Caki2 (cell line): ENCODE measurements at regions not wholly inside any gene's neighbourhood (a gene's known extent, or its start where the extent isn't known, plus 50 kb on each side); places are given as distances from the start of the nearest gene placed in this dataset.
"Not testable (repeated sequence)": the region's sequence is repeated elsewhere in the genome, so short reads cannot be mapped to it uniquely, and the experiment has no call there.

Experiments
- DNase-seq: peaks from one replicate; pipeline ENCODE4 v3.0.0-alpha.2; 2015; ENCODE audit warnings: low read depth
- in situ Hi-C: cut with HindIII; loops from 2 replicates; pipeline ENCODE4 v1.10.0; 2016; ENCODE audit warnings: low sequenced_read_pairs, low pct_unique_long_range_greater_than_20kb, mixed read lengths

- DNase-seq: no peak
- in situ Hi-C loops: no loop called here
Measured at GRCh38 chr1:220942278-220942677, 63.0 kb downstream of the HLX start.

- DNase-seq, in situ Hi-C loops: not testable (repeated sequence)
Measured at GRCh38 chr1:220942914-220943313, 63.7 kb downstream of the HLX start.

GRCh38 chr1:220943319-220943996 lies 64.2 kb downstream of the HLX start:
- in situ Hi-C loops: no loop called here
- DNase-seq: no peak

DNA sequence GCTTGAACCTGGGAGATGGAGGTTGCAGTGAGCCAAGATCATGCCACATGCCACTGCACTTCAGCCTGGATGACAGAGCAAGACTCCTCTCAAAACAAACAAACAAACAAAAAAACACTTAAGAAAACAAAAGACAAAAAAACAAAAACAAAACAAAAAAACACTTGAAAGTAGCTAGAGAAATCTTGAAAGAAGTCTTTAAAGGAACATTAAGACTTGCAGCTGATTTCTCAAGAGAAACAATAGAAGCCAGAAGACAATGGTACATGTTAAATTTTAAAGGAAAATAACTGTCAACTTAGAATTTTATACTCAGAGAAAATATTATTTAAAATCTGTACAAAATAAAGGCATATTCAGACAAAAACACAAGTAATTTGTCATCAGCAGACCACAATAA lies 71.3 kb downstream of the HLX start:
- DNase-seq: no peak
- in situ Hi-C loops: no loop called here

DNA sequence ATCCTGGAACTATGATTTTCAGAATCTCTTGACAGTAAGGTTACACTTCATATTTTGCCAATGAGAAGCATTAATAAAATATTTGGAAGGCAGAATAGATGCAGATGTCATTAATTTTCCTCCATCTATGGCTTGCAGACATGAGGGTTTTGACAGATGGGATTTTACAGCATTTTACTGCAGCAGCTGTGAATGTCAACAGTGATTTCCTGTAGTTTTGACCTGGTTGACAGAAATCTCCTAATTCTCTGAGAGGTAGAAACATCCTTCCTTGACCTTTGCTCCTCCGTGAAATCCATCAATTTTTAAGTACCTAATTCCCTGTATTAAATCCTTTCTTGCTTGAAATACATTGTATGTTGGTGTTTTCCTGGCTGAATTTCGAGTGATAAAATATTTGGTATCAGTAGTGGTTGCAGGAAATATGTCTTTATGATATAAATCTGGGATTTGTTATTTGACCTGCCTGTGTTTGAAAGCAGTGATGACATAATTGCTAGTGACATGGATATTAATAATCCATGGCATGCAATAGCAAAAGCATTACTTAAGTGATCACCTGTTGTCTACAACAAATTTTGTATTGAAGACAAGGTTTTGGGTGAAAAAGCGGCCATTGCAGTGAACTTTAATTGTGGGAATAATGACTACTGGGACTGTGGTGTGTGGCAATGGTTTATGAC lies 73.9 kb downstream of the HLX start:
- no peak for DNase-seq
- in situ Hi-C loops: no loop called here

DNA sequence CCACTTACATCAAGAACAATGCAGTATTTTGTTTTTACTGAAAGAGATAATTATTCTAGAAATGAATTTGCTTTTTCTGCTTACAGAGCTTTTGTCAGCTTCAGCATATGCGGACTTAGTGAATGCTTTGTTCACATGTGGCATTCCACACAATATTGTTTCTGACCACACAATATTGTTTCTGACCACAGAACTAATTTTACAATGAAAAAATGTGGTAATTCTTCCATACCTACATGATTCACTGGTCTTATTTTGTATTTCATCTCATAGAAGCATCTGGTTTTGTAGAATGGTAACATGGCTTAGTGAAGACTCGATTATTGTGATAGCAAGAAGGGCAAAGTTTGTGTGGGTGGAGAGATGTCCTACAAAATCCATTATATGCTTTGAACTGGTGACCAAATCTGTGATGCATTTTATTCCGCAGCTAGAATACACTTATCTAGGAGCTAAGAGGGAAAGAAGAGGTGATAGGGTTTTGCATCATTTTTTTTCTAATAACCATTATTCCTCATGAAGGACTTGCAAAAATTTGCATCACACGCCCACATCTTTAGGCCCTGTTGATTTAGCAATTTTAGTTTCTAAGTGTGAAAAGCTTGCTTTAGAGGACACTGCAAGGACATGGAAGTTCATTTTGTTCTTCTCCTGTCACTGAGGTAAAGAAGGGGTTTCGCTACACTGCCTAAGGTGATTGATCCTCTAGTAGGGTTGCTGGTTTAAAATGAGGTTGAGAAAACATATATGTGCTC lies 75.3 kb downstream of the HLX start:
- DNase-seq: no peak
- in situ Hi-C loops: no loop called here

GRCh38 chr1:220955116-220955515 lies 75.9 kb downstream of the HLX start:
- no peak for DNase-seq
- in situ Hi-C loops: no loop called here

DNA sequence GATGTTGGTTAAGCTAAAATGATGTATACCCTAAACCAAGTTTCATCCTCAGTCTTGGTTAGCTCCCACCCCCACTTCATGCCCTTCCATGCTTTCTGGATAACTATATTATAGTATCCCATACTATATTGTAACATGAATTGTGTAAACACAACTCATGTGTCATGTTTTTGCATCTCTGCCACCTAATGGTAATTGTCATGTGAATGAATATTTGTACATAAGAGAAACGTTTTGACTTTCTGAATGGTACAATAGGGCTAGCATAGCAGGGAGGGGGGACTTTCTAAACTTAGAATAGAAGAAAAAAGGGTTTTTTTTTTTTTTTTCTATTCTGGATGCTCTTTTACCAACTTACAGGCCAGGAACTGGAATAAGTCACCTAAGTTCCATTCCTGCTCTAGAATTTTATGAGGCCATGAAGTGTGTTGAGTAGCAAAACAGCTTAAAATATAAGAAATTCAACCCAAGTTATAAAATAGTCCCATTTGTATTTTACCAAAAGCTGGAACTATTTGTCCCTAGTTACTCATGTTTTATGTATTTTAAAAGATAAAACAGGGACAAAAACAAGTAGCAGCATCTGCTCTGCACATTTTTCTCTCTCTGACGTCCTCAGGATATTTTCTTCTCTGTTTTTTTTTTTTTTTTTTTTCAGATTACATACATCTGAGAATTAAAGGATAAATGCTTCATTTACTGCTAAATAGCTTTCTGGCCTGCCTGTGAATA lies 77.4 kb downstream of the HLX start:
- in situ Hi-C loops: no loop called here

GRCh38 chr1:220957233-220957605 lies 78.0 kb downstream of the HLX start:
- DNase-seq: peak; percentile 55
- in situ Hi-C loops: no loop called here

More for the DNA sequence above, 77.4 kb downstream of the HLX start:
- DNase-seq: no peak

DNA sequence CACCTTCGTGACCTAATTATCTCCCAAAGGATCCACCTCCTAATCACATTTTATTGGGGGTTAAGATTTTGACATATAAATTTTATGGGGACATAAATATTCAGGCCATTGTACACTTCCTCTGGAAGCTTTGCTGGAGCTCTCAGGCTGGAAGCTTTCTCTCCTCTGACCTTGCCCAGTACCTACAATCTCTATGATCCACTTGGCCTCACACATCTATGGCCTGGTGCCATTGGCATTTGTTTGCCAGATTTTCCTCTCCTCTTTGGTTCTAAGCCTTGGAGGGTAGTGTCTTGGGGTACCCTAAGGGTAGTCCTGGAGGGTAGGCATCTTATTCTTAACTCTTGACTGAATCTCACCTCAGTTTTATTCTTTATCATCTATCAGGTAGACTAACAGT lies 79.0 kb downstream of the HLX start:
- no peak for DNase-seq
- in situ Hi-C loops: no loop called here

DNA sequence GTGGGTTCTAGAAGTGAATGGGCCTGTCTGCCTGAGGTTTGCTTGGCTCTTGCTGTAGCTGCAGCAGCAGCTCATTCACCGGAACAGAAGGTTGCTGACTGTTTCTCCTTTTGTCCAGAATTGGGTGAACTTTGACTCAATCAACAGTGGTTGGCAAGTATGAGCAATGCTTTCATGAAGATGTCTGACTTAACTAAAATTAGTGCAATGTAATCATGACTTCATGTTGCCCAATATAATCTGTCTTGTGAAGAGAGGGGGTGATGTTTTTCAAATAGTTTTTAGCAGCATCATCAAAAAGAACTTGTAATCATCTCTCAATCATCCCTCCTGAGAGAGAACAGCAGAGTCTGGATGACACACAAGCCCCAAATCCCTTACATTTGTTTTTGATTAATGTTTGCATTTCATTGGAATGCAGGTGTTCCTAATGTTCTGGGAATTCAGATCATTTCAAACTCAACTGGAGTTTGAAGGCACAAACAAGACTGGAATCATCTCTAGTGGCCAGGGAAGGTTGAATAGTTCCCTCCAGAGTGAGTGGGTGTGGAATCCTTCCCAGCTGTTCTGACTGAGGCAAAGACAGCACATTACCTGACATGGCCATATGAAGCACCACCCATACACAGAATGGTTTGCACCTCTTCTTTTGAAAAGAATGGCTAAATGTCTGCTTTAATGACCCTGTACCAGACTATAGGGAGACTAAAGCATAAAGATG lies 82.9 kb downstream of the HLX start:
- in situ Hi-C loops: no loop called here
- peak; percentile 91 for DNase-seq

DNA sequence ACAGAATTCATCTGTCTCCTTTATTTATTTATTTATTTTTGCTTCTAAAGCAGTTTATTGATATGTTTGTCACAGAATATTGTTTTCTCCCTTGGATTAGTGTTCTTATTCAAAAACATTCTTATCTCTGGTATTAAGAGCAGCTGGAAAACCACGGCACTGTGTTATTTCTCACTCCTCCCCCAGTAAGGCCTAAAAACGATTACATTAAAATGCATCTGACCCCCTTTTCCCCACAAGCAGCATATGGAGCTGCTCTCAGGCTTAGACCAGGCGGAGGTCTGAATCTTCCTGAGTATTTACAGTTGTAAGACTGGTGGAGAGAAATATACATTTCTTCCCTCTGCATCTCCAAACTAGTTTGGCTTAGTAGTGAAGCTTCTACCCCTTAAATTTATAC lies 86.8 kb downstream of the HLX start:
- DNase-seq: no peak
- in situ Hi-C loops: no loop called here

DNA sequence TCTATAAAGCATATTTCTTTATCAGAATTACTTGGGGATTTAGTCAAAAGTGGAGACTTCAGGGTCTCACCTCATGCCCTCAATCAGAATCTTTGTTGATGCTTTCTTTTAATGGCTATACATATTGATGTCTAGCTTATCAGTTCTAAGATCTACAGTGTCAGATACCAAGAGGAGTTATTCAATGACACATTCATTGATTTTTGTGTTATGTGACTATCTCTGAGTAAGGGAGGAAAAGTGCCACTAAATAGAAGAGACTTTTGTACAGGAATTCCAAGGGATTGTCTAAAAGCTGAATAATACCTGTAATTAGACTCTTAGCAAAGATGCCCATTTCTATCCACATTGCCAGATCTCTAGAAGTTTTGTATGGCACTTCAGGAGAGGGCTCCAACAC lies 87.2 kb downstream of the HLX start:
- in situ Hi-C loops: no loop called here
- DNase-seq: no peak

DNA sequence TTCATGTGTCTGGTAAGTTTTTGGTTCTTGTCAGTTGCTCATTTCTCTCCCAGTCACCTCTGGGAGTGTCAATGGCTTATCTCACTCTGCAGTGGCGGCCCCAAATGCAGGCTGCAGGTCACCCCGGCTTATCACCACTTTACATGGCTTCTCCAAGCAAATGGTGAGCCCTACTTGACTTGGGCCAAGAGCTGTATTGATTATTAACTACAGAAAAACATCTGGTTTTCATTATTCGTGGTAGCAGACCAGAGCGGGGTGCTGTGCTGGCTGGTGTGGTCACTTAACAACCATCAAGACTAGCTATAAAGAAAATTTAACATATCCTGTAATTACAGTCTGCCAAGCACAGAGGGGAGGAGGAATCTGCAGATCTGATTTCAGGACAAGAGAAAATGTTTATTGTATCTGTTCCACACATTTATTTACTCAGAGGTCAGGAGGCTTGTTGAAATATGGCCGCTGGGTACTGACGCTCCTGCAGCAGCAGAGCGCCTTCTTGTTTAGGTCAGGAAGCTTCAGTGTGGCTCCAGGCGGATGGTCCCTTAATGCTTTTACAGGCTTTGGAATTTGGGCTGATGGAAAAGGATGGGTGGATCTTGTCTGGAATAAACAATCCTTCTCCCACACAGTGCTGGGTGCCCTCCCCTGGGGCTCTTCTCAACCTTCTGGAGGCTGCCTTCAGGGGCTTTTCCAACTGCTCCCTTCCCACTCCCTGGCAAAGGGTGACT lies 87.8 kb downstream of the HLX start:
- in situ Hi-C loops: no loop called here
- DNase-seq: no peak

DNA sequence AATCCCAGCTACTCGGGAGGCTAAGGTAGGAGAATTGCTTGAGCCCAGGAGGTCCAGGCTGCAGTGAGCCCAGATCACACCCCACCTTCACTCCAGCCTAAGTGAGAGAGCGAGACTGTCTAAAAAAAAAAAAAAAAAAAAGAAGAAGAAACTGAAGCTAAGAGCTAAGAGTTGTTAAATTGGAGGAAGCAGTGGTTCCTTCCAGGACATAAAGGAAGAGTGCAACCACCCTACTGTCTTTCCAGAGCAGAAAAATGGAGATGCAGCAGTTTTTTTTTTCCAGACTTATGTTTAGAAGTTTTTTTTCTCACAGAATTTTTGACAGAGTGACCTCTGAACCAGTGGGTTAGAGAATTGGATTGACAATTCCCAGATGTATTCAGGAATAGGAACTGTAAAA lies 88.7 kb downstream of the HLX start:
- in situ Hi-C loops: no loop called here
- no peak for DNase-seq

DNA sequence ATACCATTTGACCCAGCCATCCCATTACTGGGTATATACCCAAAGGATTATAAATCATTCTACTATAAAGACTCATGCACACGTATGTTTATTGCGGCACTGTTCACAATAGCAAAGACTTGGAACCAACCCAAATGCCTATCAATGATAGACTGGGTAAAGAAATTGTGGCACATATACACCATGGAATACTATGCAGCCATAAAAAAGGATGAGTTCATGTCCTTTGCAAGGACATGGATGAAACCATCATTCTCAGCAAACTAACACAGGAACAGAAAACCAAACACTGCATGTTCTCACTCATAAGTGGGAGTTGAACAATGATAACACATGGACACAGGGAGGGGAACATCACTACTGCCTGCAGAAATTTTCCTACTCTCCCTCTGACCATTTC lies 90.0 kb downstream of the HLX start:
- in situ Hi-C loops, DNase-seq: not testable (repeated sequence)

GRCh38 chr1:220970311-220970710 lies 91.1 kb downstream of the HLX start:
- in situ Hi-C loops: no loop called here
- no peak for DNase-seq

DNA sequence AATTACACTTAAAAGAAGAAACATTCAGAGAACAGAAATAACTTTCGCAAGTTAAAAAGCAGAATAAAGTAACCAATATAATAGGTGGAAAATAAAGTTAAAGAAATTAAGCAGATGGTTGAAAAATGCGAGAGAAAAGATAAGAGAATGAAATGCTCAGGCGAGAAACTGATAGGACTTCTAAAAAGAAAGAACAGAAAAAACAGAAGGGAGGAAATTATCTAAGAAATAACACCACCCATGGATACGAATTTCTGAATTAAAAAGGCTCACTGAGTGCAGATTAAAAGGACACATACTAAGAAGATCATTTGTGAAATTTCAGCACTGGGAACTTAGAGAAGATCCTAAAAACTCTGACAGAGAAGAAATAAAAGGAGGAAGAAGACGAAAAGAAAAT lies 92.0 kb downstream of the HLX start:
- DNase-seq: no peak
- in situ Hi-C loops: no loop called here
